ENCODE measurements at regions not wholly inside any gene's neighbourhood (a gene's known extent, or its start where the extent isn't known, plus 50 kb on each side); places are given as distances from the start of the nearest gene placed in this dataset.

DNA sequence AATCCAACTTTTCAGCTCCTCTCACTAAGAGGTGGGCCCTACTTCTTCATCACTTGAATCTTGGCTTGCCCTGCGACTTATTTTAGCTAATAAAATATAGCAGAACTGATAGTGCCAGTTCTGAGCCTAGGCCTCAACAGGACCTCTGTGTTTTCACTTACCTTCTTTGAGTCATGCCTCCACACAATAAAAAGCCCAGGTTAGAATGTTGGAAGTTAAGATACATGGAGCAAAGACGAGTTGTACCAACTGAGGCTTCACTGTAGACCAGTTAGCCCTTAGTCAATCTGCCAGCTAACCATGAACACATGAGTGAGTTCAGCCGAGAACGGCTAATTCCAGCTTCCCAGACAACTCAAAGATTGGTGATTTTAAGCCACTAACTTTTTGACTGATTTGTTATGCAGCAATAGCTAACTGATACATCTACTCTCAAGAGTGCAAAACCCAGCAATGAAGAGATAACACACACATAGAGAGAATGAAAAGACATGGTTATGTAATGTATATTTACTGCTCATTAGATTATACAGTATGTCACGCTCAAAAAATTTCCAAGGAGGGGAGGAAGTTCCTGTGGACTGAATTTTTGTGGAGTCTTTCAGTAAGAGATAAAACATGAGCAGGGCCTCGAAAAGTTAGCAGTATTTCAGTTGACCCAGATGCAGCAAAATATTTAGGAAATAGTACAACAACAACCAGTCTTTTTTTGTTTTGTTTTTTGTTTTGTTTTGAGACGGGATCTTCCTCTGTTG, 181.1 kb downstream of the MYCN start:
- WGBS, 5 donors = 86 to 92% (median 88%) methylated on average over 7 of the region's 7 CpGs
- Histone ChIP-seq H3K27me3 (replicated peaks in 1 of 7) (peaks cover 0 to 15% (median 0%) of the 10 kb centered on the region in 7 donors), H3K4me3 (no peak overlapping the region), H3K36me3 (no peaks in the 10 kb centered on the region), H3K27ac (no peak overlapping the region), H3K4me1 (no peaks in the 10 kb centered on the region), H3K9me3 (peaks cover 0 to 4% (median 0%) of the 10 kb centered on the region in 8 donors)
- intact Hi-C loops (cut with DNase I; ENCODE audit: low total_unique reads) = no loop called here
- DNase-seq = no peak
- no peak for TF ChIP-seq POLR2A (IDR thresholded peaks at IDR 0.05)
- TF ChIP-seq POLR2AphosphoS5 (IDR thresholded peaks at IDR 0.05) = no peak
- TF ChIP-seq, protein P1, sequence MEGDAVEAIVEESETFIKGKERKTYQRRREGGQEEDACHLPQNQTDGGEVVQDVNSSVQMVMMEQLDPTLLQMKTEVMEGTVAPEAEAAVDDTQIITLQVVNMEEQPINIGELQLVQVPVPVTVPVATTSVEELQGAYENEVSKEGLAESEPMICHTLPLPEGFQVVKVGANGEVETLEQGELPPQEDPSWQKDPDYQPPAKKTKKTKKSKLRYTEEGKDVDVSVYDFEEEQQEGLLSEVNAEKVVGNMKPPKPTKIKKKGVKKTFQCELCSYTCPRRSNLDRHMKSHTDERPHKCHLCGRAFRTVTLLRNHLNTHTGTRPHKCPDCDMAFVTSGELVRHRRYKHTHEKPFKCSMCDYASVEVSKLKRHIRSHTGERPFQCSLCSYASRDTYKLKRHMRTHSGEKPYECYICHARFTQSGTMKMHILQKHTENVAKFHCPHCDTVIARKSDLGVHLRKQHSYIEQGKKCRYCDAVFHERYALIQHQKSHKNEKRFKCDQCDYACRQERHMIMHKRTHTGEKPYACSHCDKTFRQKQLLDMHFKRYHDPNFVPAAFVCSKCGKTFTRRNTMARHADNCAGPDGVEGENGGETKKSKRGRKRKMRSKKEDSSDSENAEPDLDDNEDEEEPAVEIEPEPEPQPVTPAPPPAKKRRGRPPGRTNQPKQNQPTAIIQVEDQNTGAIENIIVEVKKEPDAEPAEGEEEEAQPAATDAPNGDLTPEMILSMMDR (IDR thresholded peaks at IDR 0.05 in 8 of 11, conservative IDR thresholded peaks at IDR 0.05 in 3 of 11) = no peak

DNA sequence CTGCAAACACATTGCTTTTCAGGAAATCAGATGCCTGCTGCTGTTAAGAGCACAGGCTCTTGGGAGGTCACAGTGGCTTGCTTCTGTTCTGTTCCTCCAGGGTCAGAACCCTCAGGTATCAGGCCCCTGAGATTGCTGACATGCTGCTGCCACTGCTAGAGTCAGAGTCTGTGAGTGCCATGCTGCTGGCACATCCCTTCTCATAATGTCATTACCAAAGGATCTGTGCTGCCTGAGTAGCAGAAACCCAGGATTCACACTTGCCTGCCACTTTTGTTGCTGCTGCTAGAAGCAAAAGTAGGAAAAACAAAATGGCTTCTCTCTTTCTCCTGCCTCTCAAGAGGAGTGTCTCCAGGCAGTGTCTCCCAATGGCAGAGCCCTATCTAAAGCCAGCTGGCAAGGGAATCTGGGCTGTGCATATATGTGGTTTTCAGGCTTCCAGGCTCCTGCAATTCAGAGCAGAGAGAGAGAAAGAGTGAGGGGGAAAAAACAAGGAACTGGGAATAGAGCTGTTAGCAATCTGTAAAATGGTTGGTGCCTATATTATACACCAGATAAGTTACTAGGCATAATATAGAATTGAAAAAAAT, 180.3 kb downstream of the MYCN start:
- H3K27ac ChIP-seq = no peak overlapping the region
- H3K4me3 ChIP-seq = no peak overlapping the region
- peaks cover 0 to 4% (median 0%) of the 10 kb centered on the region in 8 donors for H3K9me3 ChIP-seq
- H3K27me3 ChIP-seq (replicated peaks in 1 of 7) = peaks cover 0 to 8% (median 0%) of the 10 kb centered on the region in 7 donors
- no peaks in the 10 kb centered on the region for H3K4me1 ChIP-seq
- DNase-seq = no peak
- intact Hi-C loops (cut with DNase I; ENCODE audit: low total_unique reads) = no loop called here
- H3K36me3 ChIP-seq = no peaks in the 10 kb centered on the region
- TF ChIP-seq POLR2AphosphoS5 (IDR thresholded peaks at IDR 0.05) = no peak

DNA sequence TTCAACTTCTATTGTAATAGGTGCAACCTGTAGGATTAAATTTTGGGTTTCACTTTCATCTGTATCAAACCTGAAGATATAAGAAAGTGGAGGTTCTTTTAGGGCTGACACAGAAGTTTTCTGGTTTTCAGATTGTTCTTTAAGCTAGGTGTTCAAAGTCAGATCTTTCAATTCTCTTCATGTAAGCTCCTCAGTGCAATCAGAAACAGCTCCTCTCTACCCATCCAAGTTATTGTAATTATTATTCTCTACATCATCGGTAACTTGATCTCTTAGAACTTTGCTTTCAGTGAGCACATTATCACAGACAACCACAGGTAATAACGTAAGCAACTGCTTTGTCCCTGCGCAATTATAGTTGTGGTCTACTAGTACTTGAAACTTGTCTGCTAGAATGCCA, 179.4 kb downstream of the MYCN start:
- Histone ChIP-seq H3K36me3 (no peaks in the 10 kb centered on the region), H3K4me3 (no peak overlapping the region), H3K27me3 (replicated peaks in 1 of 7) (no peaks in the 10 kb centered on the region), H3K27ac (no peak overlapping the region), H3K4me1 (no peaks in the 10 kb centered on the region), H3K9me3 (peaks cover 0 to 4% (median 0%) of the 10 kb centered on the region in 8 donors)
- WGBS, 5 donors = 90 to 97% (median 94%) methylated on average over 3 of the region's 3 CpGs
- TF ChIP-seq POLR2A (IDR thresholded peaks at IDR 0.05) (no peak), POLR2AphosphoS5 (IDR thresholded peaks at IDR 0.05) (no peak)
- TF ChIP-seq, protein P1 (IDR thresholded peaks at IDR 0.05 in 8 of 11, conservative IDR thresholded peaks at IDR 0.05 in 3 of 11) = no peak
- DNase-seq = no peak
- intact Hi-C loops (cut with DNase I; ENCODE audit: low total_unique reads) = no loop called here

DNA sequence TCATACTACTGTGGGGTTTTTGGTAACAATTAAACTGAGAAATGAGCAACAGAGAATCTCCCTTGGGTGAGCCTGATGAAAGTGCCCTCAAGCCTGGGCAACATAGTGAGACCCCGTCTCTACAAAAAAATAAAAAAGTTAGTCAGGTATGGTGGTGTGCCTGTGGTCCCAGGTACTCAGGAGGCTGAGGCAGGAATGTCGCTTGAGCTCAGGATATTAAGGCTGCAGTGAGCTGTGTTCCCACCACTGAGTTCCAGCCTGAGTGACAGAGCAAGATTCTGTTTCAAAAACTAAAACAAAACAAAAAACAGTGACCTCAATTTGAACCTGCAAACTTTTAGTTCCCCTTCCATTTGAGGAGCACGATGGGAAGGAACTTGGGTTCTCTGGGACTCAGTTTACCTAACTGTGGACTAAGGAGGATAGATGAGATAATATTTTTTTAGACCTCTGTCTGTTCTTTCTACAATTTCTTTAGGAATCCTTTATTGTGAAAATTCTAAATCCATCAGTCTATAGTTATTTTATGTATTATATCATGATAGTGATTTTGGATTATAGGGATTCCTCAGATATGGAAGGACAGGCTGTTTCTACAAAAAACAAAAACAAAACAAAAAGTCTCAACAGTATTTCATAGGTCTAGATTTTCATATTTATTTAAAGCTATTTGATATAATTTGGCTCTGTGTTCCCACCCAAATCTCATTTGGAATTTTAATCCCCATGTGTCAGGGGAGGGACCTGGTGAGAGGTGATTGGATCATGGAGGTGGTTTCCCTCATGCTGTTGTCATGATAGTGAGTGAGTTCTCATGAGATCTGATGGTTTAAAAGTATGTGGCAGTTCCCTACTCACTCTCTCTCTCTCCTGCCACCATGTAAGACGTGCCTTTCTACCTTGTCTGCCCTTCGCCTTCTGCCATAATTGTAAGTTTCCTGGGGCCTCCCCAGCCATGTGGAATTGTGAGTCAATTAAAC, 178.6 kb downstream of the MYCN start:
- no peak for DNase-seq
- Histone ChIP-seq H3K36me3 (no peaks in the 10 kb centered on the region), H3K4me3 (no peak overlapping the region), H3K4me1 (no peaks in the 10 kb centered on the region), H3K9me3 (peaks cover 0 to 4% (median 0%) of the 10 kb centered on the region in 8 donors), H3K27ac (no peak overlapping the region), H3K27me3 (replicated peaks in 1 of 7) (no peaks in the 10 kb centered on the region)
- 75 to 85% (median 79%) methylated on average over 5 of the region's 5 CpGs for WGBS, 5 donors
- no peak for TF ChIP-seq POLR2A (IDR thresholded peaks at IDR 0.05)
- intact Hi-C loops (cut with DNase I; ENCODE audit: low total_unique reads) = no loop called here
